ENCODE measurements at regions not wholly inside any gene's neighbourhood (a gene's known extent, or its start where the extent isn't known, plus 50 kb on each side); places are given as distances from the start of the nearest gene placed in this dataset.

GRCh38 chr17:27973258-27974044 is 69.0 kb upstream of the NLK start:
- FAIRE-seq (no peak), DNase-seq (ENCODE audit: insufficient read length, low spot score) (no peak)

DNA sequence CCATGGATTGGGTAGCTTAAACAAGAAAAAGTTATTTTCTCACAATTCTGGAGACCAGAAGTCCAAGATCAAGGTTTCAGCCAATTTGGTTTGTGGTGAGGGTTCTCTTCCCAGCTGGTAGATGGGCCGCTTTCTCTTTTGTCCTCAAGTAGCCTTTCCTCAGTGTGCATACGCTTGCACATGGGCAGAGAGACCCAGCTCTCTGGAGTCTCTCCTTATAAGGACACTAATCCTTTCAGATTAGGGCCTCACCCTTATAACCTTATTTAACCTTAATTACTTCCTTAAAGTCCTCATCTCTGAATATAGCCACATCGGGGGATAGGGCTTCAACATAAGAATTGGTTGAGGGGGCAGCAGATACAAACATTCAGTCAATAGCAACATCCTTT is 68.4 kb upstream of the NLK start:
- DNase-seq (ENCODE audit: insufficient read length, low spot score) (no peak), FAIRE-seq (no peak)

- FAIRE-seq (no peak), DNase-seq (ENCODE audit: insufficient read length, low spot score) (no peak)
Measured at GRCh38 chr17:27974531-27975145, 67.8 kb upstream of the NLK start.

DNA sequence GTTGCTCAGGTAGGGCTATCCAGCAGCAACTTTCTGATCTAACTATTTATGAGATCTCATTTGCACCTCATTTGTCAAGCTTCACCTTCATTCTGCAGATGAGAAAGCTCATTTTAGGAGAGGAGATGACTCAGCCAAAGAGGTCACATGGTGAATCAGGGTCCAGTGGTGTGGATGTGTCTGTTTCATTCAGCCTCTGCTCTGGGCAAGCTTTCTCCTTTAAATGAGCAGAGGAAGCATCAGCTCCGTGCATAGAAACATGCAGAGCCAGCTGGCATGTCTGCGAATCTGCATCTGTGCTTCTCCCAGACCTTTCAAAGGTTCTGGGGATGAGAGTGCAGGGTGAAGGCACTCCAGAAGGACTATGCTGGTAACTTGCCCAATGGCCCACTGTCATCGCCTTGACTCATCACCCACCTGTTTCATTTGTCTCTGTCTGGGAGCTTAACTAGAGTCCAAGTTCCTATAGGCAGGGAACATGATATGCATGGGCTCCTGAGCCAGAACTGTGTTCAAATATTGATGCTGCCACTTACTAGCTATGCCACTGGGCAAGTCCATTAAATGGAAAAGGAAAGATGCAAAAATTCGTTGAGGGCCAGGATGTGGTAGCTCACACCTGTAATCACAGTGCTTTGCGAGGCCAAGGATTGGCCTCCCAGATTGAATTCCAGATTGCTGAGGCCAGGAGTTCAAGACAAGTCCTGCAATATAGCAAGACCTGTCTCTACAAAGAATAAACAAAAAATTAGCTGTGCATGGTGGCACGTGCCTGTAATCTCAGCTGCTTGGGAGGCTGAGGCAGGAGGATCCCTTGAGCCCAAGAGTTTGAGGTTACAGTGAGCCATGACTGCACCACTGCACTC is 67.1 kb upstream of the NLK start:
- DNase-seq (ENCODE audit: insufficient read length, low spot score) (peak; percentile 20), FAIRE-seq (peak; percentile 49)

GRCh38 chr17:27976331-27976730 is 66.1 kb upstream of the NLK start:
- FAIRE-seq, result no peak
- no peak for DNase-seq (ENCODE audit: insufficient read length, low spot score)

DNA sequence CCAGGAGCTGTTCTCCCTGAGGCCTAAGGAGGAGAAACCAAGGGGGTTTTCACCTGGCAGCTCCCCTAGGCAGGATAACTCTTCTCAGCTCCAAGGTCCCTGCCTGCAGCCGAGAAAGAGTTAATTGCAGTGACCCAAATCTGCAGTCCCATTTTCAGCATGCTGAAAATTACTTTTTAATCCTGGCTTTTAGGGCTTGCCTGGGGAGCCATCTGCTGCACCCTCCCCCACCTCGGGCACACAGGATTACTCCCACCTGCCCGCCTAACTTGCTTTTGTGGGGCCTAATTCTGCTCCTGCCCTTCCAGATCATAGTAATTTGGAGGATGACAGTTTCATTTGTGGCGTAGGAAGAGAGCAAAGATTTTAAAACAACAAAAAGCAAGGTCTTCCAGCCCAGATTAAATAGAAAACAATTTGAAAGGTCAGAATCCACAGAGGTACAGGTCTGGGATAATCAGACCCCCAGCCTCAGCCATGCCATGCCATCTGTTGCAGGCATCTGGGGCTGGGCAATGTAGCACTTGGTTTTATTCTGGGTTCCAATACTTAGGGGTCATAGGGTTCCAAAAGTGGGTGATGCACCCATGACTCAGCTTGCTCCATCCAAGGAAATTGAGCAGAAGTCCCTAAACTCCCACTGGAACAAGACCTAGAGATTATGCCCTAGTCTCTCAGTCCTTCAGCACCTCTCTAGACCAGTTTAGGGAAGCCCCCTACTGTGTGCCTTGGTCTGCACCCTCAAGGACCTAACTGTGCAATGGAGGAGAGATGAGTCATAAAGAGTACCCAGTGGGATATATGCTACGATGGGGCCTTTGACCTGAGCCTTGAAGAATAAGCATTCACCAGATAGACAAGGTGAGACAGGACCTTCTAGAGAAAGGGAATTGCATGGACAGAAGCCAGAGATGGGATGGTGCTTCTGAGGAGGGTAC is 64.5 kb upstream of the NLK start:
- no peak for FAIRE-seq
- DNase-seq (ENCODE audit: insufficient read length, low spot score), result no peak

DNA sequence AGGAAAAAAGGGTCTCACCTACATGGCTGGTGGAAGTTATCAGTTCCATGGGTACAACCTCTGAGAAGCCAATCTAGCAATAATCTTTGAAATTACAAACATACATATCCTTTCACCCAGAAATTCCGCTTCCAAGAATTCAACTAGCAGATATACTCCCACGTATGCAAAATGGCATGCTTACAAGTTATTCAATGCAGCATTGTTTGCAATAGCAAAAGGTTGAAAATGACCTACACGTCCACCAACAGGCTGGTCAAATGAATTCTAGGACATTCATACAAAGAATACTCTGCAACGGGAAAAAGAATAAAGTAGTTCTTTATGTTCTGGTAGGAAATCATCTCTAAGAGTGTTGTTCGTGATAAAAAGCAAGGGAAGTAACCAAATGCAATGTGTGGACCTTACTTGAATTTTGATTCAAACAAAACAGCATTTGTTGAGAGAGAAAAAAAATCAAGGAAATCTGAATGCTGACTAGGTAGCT is 63.7 kb upstream of the NLK start:
- FAIRE-seq (no peak), DNase-seq (ENCODE audit: insufficient read length, low spot score) (no peak)

- DNase-seq (ENCODE audit: insufficient read length, low spot score) (peak; percentile 88), FAIRE-seq (no peak)
Measured at GRCh38 chr17:27980043-27980442, 62.4 kb upstream of the NLK start.

DNA sequence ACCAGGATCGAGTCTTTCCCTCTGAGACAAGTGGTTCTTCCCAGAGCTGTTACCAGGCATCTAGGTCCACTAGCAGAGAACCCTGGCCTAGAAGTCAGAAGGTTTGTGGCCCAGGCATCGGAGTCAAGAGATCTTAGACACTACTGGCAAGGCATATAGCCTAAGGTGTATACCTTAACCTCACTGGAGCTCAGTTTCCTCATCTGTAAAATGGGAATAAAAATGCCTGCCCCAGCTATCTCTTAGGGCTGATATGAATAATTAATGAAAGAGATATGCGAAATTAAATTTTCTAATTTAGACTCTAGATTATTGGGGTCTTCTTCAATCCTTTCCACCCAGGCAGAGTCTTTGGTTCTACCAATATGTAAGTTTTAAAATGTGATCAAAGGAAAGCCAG is 60.5 kb upstream of the NLK start:
- FAIRE-seq, result no peak
- no peak for DNase-seq (ENCODE audit: insufficient read length, low spot score)

DNA sequence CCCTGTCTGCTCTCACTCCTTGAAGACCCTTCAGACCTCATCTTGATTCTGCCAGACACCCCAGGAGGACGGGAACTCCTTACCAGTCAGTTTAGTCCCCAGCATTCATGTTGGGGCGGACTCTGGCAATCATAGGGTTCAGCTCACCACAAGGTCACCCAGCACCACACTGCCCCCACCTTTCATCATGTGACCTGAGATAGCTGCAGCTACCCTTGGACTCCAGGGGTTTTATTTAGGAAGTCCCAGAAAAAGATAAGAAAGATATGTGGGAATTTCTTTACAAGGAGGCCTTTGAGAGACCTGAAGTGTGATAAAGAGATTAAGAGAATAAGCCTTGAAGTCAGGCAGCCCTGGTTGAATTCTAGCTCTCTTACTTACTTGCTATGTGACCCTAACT is 59.8 kb upstream of the NLK start:
- DNase-seq (ENCODE audit: insufficient read length, low spot score), result no peak
- no peak for FAIRE-seq

DNA sequence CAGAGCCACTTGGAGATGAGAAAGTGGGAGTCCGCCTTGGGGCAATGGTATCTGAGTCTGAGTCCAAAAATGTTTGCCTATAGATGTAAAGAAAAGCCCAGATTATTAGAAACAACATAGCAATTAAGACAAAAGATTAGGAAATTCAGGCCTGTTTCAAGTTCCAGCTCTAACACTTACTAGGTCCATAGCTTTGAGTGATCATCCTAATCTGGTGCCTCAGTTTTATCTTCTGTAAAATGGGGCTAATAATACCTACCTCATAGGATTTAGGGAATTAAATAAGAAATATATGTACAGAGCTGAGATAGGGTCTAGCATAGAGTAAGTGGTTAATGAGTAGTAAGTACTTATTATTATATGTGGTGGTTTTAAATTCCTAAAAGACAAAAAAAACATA is 58.6 kb upstream of the NLK start:
- no peak for DNase-seq (ENCODE audit: insufficient read length, low spot score)
- FAIRE-seq, result no peak

DNA sequence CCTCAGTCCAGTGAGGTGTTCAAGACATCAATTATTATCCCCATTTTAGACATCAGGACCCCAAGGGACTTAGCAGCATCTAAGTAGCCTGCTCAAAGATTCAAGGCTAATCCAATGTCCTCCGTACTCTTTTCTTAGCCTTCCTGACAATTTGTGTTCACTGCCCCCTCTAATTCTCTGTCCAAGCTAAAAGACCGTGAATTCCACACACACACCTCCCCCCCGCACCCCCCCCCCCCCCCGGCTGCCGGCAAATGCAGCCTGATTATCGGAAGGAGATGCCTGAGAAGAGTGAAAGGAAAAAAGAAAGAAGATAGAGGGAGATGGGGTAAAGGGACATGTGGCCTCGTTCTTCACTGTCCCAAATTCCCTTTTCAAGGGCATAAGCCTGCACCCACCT is 58.1 kb upstream of the NLK start:
- DNase-seq (ENCODE audit: insufficient read length, low spot score), result no peak
- no peak for FAIRE-seq

- no peak for FAIRE-seq
- no peak for DNase-seq (ENCODE audit: insufficient read length, low spot score)
Measured at GRCh38 chr17:27984816-27985215, 57.7 kb upstream of the NLK start.

DNA sequence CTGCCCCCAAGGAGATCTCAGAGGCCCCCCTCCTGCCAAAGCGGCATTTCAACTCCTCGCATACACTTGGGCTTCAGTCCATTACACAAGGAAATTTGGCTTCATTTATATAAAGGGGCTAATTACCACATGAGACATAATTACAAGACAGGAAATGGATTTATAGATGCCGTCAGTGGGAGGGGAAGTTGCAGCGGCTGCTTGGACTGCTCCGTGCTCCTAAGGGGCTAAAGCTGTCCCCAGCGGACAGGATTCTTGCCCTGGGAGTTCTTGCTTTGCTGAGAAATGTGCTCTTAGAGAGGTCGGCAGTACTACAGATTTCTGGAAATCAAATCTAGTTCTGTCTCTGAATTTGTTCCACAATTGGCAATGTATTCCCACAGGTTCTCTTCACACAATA is 57.2 kb upstream of the NLK start:
- DNase-seq (ENCODE audit: insufficient read length, low spot score) (no peak), FAIRE-seq (no peak)

- FAIRE-seq (no peak), DNase-seq (ENCODE audit: insufficient read length, low spot score) (no peak)
Measured at GRCh38 chr17:27985736-27986399, 56.6 kb upstream of the NLK start.

DNA sequence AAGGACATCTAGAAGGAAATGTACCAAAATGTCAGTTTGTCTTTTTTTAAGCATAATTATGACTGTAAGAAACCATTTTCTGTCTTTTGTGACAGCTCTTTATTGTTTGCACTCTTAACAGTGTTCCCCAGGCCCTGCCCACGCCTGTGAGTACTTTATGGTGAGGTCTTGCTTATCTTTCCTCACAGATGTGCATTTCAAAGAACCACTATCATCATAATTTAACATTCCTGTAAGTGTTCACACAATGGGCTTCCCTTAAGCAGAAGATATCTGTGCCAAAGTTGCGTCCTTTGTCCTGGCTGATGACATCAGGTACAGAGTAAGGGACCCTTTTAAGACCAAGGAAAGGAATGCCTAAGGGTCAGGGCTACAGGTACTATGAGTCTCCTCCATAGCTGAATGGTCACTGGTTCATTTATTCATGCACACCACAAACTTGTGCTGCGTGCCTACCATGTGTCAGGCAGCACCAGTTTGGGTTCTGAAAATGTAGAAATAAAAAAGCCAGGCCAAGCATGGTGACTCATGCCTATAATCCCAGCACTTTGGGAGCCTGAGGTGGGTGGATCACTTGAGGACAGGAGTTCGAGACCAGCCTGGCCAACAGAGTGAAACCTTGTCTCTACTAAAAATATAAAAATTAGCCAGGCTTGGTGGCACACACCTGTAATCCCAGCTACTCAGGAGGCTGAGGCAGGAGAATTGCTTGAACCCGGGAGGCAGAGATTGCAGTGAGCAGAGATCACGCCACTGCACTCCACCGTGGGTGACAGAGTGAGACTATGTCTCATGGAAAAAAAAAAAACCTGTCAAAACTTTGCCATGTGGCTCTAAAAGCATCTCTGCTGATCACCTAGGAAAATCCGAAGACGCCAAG is 55.4 kb upstream of the NLK start:
- DNase-seq (ENCODE audit: insufficient read length, low spot score) (no peak), FAIRE-seq (no peak)

DNA sequence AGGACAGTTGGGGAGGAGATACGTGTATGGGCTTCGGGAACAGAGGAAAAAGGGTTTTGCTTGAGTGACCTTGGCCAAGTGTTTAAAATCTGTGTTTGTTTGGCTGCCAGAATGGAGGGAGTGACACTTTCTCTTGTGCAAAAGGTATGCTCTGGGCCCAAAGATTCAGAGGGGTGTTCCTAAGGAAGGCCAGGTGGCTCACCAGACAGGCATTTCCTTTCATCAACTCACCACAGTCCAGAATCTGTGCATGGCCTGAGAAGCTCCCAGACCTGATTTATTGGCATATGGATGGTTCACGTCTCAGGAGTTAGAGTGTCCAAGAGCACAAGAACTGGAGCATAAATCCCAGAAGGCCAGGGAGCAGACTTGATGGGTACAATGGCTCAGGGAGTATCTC is 53.4 kb upstream of the NLK start:
- no peak for FAIRE-seq

DNA sequence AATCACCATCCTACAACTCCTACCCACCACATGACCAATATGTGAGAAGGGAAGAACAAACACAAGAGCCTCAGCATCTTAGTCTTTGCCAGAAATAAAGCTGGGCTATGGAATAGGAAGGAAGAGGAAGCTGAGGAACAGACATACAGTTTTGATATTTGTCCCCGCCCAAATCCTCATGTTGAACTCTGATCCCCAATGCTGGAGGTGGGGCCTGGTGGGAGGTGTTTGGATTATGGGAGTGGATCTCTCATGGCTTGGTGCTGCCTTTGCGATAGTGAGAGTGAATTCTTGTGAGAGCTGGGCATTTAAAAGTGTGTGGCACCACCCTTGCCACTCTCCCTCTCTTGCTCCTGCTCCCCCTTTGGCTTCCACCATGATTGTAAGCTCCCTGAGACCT is 52.4 kb upstream of the NLK start:
- DNase-seq (ENCODE audit: insufficient read length, low spot score) (no peak), FAIRE-seq (no peak)

More for the DNA sequence above, 53.4 kb upstream of the NLK start:
- DNase-seq (ENCODE audit: insufficient read length, low spot score), result no peak

DNA sequence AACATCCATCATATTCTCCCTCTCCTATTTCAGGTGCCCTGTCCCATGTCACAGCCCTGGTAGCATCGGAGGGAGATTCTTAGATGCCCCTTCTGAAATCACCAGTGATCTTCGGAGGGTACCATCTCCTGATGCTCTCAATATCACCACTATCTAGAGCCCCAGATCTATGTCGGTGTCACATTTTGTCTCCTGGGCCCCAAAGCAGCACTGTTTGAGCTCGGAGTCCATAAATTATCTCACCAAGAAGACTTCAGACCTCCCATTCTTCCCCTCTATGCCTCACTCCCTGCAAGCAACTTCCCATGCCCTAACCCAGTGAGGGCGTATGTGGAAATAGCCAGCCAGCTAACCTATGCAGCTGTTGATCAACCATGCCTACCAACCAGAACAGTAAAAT is 51.5 kb upstream of the NLK start:
- FAIRE-seq, result no peak

More for the DNA sequence above, 51.5 kb upstream of the NLK start:
- DNase-seq (ENCODE audit: insufficient read length, low spot score), result no peak
